Skeletal muscle satellite cell (primary cell): ENCODE measurements at regions not wholly inside any gene's neighbourhood (a gene's known extent, or its start where the extent isn't known, plus 50 kb on each side); places are given as distances from the start of the nearest gene placed in this dataset.

Experiments used
- H3K27me3 ChIP-seq: 2 replicates; pipeline ENCODE4 v1.7.0; 2013; ENCODE audit warnings: low read length; ENCODE audit not compliant: control insufficient read depth, insufficient read depth
- H3K36me3 ChIP-seq: 2 replicates; pipeline ENCODE4 v1.7.0; 2013; ENCODE audit warnings: mild to moderate bottlenecking, control low read depth, low read length; ENCODE audit not compliant: insufficient read depth
- H3K4me1 ChIP-seq: 2 replicates; pipeline ENCODE4 v1.7.0; 2013; ENCODE audit warnings: low read length; ENCODE audit not compliant: control insufficient read depth, insufficient read depth
- H3K4me2 ChIP-seq: 2 replicates; pipeline ENCODE4 v1.7.0; 2013; ENCODE audit warnings: mild to moderate bottlenecking, low read length
- H3K4me3 ChIP-seq: 2 replicates; pipeline ENCODE4 v1.7.0; 2013; ENCODE audit warnings: low read length
- H3K9ac ChIP-seq: 2 replicates; pipeline ENCODE4 v1.7.0; 2013; ENCODE audit warnings: mild to moderate bottlenecking, low read depth, low read length, moderate library complexity
- H3K9me3 ChIP-seq: replicated peaks from 2 replicates; pipeline ENCODE4 v1.7.0; 2013; ENCODE audit warnings: mild to moderate bottlenecking, control low read depth, low read length

GRCh38 chr22:48660790-48661740 is 1166.6 kb downstream of the BRD1 start:
- no peaks in the 10 kb centered on the region for H3K36me3 ChIP-seq
- H3K27me3 ChIP-seq, result no peaks in the 10 kb centered on the region
- peaks cover 12% of the 10 kb centered on the region for H3K9me3 ChIP-seq
- H3K4me1 ChIP-seq, result no peaks in the 10 kb centered on the region
- no peak overlapping the region for H3K9ac ChIP-seq
- H3K4me2 ChIP-seq, result no peak overlapping the region
- no peak overlapping the region for H3K4me3 ChIP-seq

GRCh38 chr22:48660104-48660789 is 1167.4 kb downstream of the BRD1 start:
- no peaks in the 10 kb centered on the region for H3K36me3 ChIP-seq
- peaks cover 12% of the 10 kb centered on the region for H3K9me3 ChIP-seq
- no peaks in the 10 kb centered on the region for H3K4me1 ChIP-seq
- H3K9ac ChIP-seq, result no peak overlapping the region
- H3K4me2 ChIP-seq, result no peak overlapping the region
- no peak overlapping the region for H3K4me3 ChIP-seq
- H3K27me3 ChIP-seq, result no peaks in the 10 kb centered on the region

- Histone ChIP-seq H3K9me3 (peaks cover 12% of the 10 kb centered on the region), H3K9ac (no peak overlapping the region), H3K36me3 (no peaks in the 10 kb centered on the region), H3K4me1 (no peaks in the 10 kb centered on the region), H3K4me2 (no peak overlapping the region), H3K4me3 (no peak overlapping the region), H3K27me3 (no peaks in the 10 kb centered on the region)
These were observed 1168.2 kb downstream of the BRD1 start for GRCh38 chr22:48659404-48659996.

GRCh38 chr22:48658871-48659270 is 1168.8 kb downstream of the BRD1 start:
- Histone ChIP-seq H3K9me3 (peaks cover 15% of the 10 kb centered on the region), H3K36me3 (no peaks in the 10 kb centered on the region), H3K4me3 (no peak overlapping the region), H3K4me2 (no peak overlapping the region), H3K27me3 (no peaks in the 10 kb centered on the region), H3K9ac (no peak overlapping the region), H3K4me1 (no peaks in the 10 kb centered on the region)

- H3K4me2 ChIP-seq, result no peak overlapping the region
- peaks cover 16% of the 10 kb centered on the region for H3K9me3 ChIP-seq
- no peak overlapping the region for H3K9ac ChIP-seq
- no peaks in the 10 kb centered on the region for H3K27me3 ChIP-seq
- no peaks in the 10 kb centered on the region for H3K4me1 ChIP-seq
- no peaks in the 10 kb centered on the region for H3K36me3 ChIP-seq
- no peak overlapping the region for H3K4me3 ChIP-seq
These were observed 1169.4 kb downstream of the BRD1 start for GRCh38 chr22:48658246-48658645.

DNA sequence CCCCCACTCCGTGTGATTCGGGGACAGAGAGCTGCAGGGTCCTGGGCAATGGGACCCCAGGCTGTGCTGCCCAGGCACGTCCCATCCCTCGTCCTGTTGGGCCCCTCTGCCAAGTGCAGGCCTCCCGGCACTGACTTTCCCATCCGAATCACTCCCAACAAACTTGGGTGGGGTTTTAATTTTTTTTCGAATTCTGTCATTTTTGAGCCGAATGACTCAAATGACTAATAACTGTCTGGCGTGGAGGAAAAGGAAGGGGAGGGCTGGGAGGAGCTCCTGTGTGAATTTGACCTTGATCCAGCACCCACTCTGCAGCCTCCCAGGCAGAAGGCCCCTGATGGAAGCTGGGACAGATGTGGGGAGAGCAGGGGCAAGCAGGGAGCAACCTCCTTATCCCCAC is 1173.2 kb downstream of the BRD1 start:
- no peaks in the 10 kb centered on the region for H3K27me3 ChIP-seq
- H3K9ac ChIP-seq, result no peak overlapping the region
- no peak overlapping the region for H3K4me3 ChIP-seq
- no peaks in the 10 kb centered on the region for H3K4me1 ChIP-seq
- H3K9me3 ChIP-seq, result peaks cover 28% of the 10 kb centered on the region
- no peaks in the 10 kb centered on the region for H3K36me3 ChIP-seq
- H3K4me2 ChIP-seq, result no peak overlapping the region

DNA sequence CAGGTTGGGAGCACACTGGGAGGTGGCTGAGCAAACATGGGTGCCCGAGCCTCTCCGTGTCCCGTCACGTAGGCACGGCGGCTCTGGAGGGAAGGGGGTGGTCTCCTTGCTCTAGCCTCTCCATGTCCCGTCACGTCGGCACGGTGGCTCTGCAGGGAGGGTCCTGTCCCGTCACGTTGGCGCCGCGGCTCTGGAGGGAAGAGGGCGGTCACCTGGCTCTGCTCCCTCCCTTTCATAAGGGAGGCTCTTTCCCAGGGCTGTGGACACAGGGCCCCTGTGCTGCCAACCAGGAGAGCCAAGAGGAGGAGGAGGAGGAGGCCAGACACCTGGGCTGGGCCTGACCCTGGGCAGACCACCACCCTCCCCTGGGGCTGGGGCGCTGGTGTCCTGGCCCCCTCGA is 1173.7 kb downstream of the BRD1 start:
- no peaks in the 10 kb centered on the region for H3K4me1 ChIP-seq
- no peaks in the 10 kb centered on the region for H3K27me3 ChIP-seq
- peaks cover 24% of the 10 kb centered on the region for H3K9me3 ChIP-seq
- H3K4me2 ChIP-seq, result no peak overlapping the region
- H3K36me3 ChIP-seq, result no peaks in the 10 kb centered on the region
- no peak overlapping the region for H3K9ac ChIP-seq
- H3K4me3 ChIP-seq, result no peak overlapping the region

DNA sequence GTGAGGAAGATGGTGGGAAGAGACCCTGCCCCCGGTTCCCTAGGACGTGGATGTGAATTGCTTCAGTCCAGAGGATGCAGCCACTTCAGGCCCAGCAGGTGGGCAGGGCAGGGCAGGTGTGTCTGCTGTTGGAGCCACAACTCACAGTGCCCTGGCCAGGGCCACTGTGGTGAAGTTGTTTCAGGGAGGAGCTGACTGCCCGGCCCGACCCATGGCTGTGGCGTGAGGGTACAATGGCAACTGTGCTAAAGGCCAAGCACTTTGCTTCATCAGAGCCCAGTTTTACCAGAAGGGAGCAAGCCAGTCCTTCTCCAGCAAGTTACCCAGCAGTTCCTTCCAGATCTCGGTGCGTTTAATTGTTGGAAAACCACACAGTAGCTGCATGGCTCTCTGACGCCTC is 1174.4 kb downstream of the BRD1 start:
- no peak overlapping the region for H3K4me3 ChIP-seq
- H3K27me3 ChIP-seq, result no peaks in the 10 kb centered on the region
- H3K4me1 ChIP-seq, result no peaks in the 10 kb centered on the region
- no peak overlapping the region for H3K4me2 ChIP-seq
- H3K9ac ChIP-seq, result no peak overlapping the region
- no peaks in the 10 kb centered on the region for H3K36me3 ChIP-seq
- H3K9me3 ChIP-seq, result peaks cover 19% of the 10 kb centered on the region

GRCh38 chr22:48652796-48653195 is 1174.9 kb downstream of the BRD1 start:
- Histone ChIP-seq H3K36me3 (no peaks in the 10 kb centered on the region), H3K4me1 (no peaks in the 10 kb centered on the region), H3K4me3 (no peak overlapping the region), H3K9me3 (peaks cover 22% of the 10 kb centered on the region), H3K4me2 (no peak overlapping the region), H3K9ac (no peak overlapping the region), H3K27me3 (no peaks in the 10 kb centered on the region)

DNA sequence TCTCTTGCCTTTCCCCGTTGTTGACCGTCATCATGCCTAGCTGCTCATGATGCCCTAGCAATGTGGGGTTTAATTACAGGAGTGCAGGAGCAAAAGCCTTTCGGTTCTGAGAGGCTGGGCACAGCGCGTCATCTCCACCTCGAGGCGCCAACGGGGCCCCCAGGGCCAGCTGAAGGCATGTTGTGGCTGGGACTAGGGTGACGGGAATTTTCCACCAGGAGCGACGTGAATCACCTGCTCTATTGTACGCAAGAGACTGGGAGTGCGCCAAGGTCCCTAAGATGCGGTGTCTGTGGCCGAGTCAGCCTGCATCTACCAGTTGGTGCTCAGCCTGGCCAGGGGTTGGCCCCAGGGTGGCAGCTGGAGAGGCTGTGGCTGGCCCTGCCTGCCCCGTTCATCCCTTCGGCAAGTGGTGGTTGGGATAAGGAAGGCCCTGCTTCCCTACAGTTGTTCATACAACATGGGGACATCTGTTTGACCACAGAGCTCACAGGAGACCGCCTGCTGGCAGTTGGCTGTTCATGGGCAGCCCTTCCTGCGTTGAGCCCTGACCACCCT is 1175.6 kb downstream of the BRD1 start:
- Histone ChIP-seq H3K9ac (no peak overlapping the region), H3K4me1 (no peaks in the 10 kb centered on the region), H3K9me3 (peaks cover 29% of the 10 kb centered on the region), H3K4me2 (no peak overlapping the region), H3K36me3 (no peaks in the 10 kb centered on the region), H3K4me3 (no peak overlapping the region), H3K27me3 (no peaks in the 10 kb centered on the region)
